ENCODE measurements at regions not wholly inside any gene's neighbourhood (a gene's known extent, or its start where the extent isn't known, plus 50 kb on each side); places are given as distances from the start of the nearest gene placed in this dataset.

DNA sequence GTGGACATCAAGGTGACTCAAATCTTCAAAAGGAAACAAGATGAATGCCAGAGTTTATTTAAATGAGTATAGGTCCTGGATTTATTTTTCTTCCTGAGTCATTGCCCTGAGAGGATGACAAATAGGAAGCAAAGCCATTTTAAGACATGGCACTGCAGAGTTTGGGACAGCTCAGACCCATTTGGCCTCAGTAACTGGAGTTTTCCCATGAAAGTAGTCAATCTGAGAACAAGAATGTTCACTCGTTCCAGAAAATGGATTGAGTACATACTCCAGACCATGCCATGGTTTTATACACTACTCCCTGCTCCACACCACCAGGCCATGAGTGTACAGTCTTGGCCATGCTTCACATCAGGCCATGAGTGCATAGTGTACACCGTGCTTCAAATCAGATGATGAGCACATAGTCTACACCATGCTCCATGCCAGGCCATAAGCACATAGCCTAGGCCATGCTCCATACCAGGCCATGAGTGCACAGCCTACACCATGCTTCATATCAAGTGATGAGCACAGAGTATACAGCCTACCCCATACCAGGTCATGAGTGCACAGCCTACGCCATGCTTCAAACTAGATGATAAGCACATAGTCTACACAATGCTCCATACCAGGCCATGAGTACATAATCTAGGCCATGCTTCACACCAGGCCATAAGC is 202.4 kb downstream of the FBXO15 start:
- no peak for TF ChIP-seq POLR2A (IDR thresholded peaks at IDR 0.05)
- TF ChIP-seq, protein P1, sequence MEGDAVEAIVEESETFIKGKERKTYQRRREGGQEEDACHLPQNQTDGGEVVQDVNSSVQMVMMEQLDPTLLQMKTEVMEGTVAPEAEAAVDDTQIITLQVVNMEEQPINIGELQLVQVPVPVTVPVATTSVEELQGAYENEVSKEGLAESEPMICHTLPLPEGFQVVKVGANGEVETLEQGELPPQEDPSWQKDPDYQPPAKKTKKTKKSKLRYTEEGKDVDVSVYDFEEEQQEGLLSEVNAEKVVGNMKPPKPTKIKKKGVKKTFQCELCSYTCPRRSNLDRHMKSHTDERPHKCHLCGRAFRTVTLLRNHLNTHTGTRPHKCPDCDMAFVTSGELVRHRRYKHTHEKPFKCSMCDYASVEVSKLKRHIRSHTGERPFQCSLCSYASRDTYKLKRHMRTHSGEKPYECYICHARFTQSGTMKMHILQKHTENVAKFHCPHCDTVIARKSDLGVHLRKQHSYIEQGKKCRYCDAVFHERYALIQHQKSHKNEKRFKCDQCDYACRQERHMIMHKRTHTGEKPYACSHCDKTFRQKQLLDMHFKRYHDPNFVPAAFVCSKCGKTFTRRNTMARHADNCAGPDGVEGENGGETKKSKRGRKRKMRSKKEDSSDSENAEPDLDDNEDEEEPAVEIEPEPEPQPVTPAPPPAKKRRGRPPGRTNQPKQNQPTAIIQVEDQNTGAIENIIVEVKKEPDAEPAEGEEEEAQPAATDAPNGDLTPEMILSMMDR (IDR thresholded peaks at IDR 0.05) = no peak

Data from gastroesophageal sphincter (tissue), 3 donors.